Gastrocnemius medialis (tissue), 4 donors: ENCODE measurements at regions not wholly inside any gene's neighbourhood (a gene's known extent, or its start where the extent isn't known, plus 50 kb on each side); places are given as distances from the start of the nearest gene placed in this dataset.

Experiments
- ATAC-seq, 2 donors: fragments of 150-250 bp; one replicate each; pipeline ENCODE4 v1.9.1; 2016
- DNase-seq, 2 donors: peaks; one replicate each; pipeline ENCODE4 v3.0.0-alpha.2; 2019
- H3K27ac ChIP-seq, 4 donors: fragments of 200-600 bp; sonication (generic); 1 replicate in 1 of 4; 2 replicates in 3 of 4; pipeline ENCODE4 v1.5.1; 2016 to 2018; ENCODE audit warnings: mild to moderate bottlenecking in 2 of 4, moderate library complexity in 1 of 4
- H3K27me3 ChIP-seq, 3 donors: fragments of 200-600 bp; sonication (generic) in 2 of 3; 1 replicate in 1 of 3; 2 replicates in 2 of 3; pipeline versions ENCODE4 v1.5.1 to v1.6.0; 2016 to 2019; ENCODE audit warnings: mild to moderate bottlenecking in 1 of 3, moderate library complexity in 1 of 3
- H3K36me3 ChIP-seq, 2 donors: fragments of 200-600 bp; sonication (generic) in 1 of 2; one replicate each; pipeline ENCODE4 v1.5.1; 2017 to 2018
- H3K4me1 ChIP-seq, 2 donors: fragments of 200-600 bp; sonication (generic) in 1 of 2; one replicate each; pipeline ENCODE4 v1.5.1; 2016 to 2017; ENCODE audit warnings: mild to moderate bottlenecking in 2 of 2
- H3K4me3 ChIP-seq, 4 donors: fragments of 200-600 bp; sonication (generic) in 3 of 4; 1 replicate in 1 of 4; 2 replicates in 3 of 4; pipeline ENCODE4 v1.5.1; 2016 to 2019; ENCODE audit warnings: mild to moderate bottlenecking in 2 of 4
- H3K9me3 ChIP-seq, 3 donors: fragments of 200-600 bp; sonication (generic) in 2 of 3; 1 replicate in 1 of 3; 2 replicates in 2 of 3; pipeline ENCODE4 v1.5.1; 2016 to 2019
- CTCF ChIP-seq, 5 experiments: fragments of 450-650 bp in 3 of 5; fragments of 200-600 bp in 2 of 5; sonication (generic) in 2 of 5; IDR thresholded peaks in 4 of 5; conservative IDR thresholded peaks in 1 of 5; 1 replicate in 4 of 5; 2 replicates in 1 of 5; pipeline ENCODE4 v1.5.1; 2016 to 2019; ENCODE audit warnings: antibody characterized with exemption in 5 of 5, mild to moderate bottlenecking in 3 of 5, moderate library complexity in 3 of 5
- POLR2A ChIP-seq, 2 donors: fragments of 450-650 bp; IDR thresholded peaks; one replicate each; pipeline ENCODE4 v1.6.1; 2017; ENCODE audit warnings: antibody characterized with exemption in 2 of 2, mild to moderate bottlenecking in 2 of 2, moderate library complexity in 2 of 2
- in situ Hi-C, 4 donors: fragments of 200-750 bp; cut with MboI; loops; one replicate each; pipeline versions ENCODE4 v1.15.0 to v1.8.0; 2017; ENCODE audit warnings: low sequenced_read_pairs in 4 of 4
- intact Hi-C: fragments of 100-400 bp; cut with DNase I; formaldehyde crosslinking; loops from one replicate; pipeline ENCODE4 v1.15.1; 2023; ENCODE audit warnings: low total_unique reads

GRCh38 chr5:99317136-99317535 is 388.3 kb upstream of the CHD1 start:
- no peak overlapping the region for H3K4me3 ChIP-seq
- TF ChIP-seq POLR2A (IDR thresholded peaks at IDR 0.05) (no peak), CTCF (IDR thresholded peaks at IDR 0.05 in 4 of 5, conservative IDR thresholded peaks at IDR 0.05 in 1 of 5) (no peak)
- no peak for DNase-seq
- no peaks in the 10 kb centered on the region for H3K27me3 ChIP-seq
- in situ Hi-C loops, result no loop called here
- ATAC-seq, result no peak
- no peaks in the 10 kb centered on the region for H3K4me1 ChIP-seq
- no peaks in the 10 kb centered on the region for H3K36me3 ChIP-seq
- no peaks in the 10 kb centered on the region for H3K9me3 ChIP-seq
- no peak overlapping the region for H3K27ac ChIP-seq
- intact Hi-C loops, result no loop called here

GRCh38 chr5:99316484-99316883 is 387.7 kb upstream of the CHD1 start:
- Histone ChIP-seq H3K4me3 (no peak overlapping the region), H3K36me3 (no peaks in the 10 kb centered on the region), H3K27ac (no peak overlapping the region), H3K27me3 (no peaks in the 10 kb centered on the region), H3K9me3 (no peaks in the 10 kb centered on the region), H3K4me1 (no peaks in the 10 kb centered on the region)
- no peak for TF ChIP-seq POLR2A (IDR thresholded peaks at IDR 0.05)
- no peak for TF ChIP-seq CTCF (IDR thresholded peaks at IDR 0.05 in 4 of 5, conservative IDR thresholded peaks at IDR 0.05 in 1 of 5)
- no peak for ATAC-seq
- no peak for DNase-seq
- intact Hi-C loops, result no loop called here
- in situ Hi-C loops, result no loop called here

GRCh38 chr5:99315413-99316183 is 386.8 kb upstream of the CHD1 start:
- no peak for ATAC-seq
- H3K27me3 ChIP-seq, result no peaks in the 10 kb centered on the region
- no peaks in the 10 kb centered on the region for H3K9me3 ChIP-seq
- no peak overlapping the region for H3K4me3 ChIP-seq
- intact Hi-C loops (no loop called here), in situ Hi-C loops (no loop called here)
- no peaks in the 10 kb centered on the region for H3K4me1 ChIP-seq
- H3K36me3 ChIP-seq, result no peaks in the 10 kb centered on the region
- no peak for DNase-seq
- no peak for TF ChIP-seq CTCF (IDR thresholded peaks at IDR 0.05 in 4 of 5, conservative IDR thresholded peaks at IDR 0.05 in 1 of 5)
- TF ChIP-seq POLR2A (IDR thresholded peaks at IDR 0.05), result no peak
- H3K27ac ChIP-seq, result no peak overlapping the region

GRCh38 chr5:99314721-99315120 is 385.9 kb upstream of the CHD1 start:
- ATAC-seq, result no peak
- in situ Hi-C loops, result no loop called here
- H3K9me3 ChIP-seq, result no peaks in the 10 kb centered on the region

More at GRCh38 chr5:99314721-99315120, 385.9 kb upstream of the CHD1 start:
- intact Hi-C loops, result no loop called here
- no peaks in the 10 kb centered on the region for H3K27me3 ChIP-seq
- no peaks in the 10 kb centered on the region for H3K4me1 ChIP-seq
- no peak for TF ChIP-seq CTCF (IDR thresholded peaks at IDR 0.05 in 4 of 5, conservative IDR thresholded peaks at IDR 0.05 in 1 of 5)
- no peak for TF ChIP-seq POLR2A (IDR thresholded peaks at IDR 0.05)
- H3K36me3 ChIP-seq, result no peaks in the 10 kb centered on the region
- H3K27ac ChIP-seq, result no peak overlapping the region
- DNase-seq, result no peak
- H3K4me3 ChIP-seq, result no peak overlapping the region
